ENCODE measurements at regions not wholly inside any gene's neighbourhood (a gene's known extent, or its start where the extent isn't known, plus 50 kb on each side); places are given as distances from the start of the nearest gene placed in this dataset.

DNA sequence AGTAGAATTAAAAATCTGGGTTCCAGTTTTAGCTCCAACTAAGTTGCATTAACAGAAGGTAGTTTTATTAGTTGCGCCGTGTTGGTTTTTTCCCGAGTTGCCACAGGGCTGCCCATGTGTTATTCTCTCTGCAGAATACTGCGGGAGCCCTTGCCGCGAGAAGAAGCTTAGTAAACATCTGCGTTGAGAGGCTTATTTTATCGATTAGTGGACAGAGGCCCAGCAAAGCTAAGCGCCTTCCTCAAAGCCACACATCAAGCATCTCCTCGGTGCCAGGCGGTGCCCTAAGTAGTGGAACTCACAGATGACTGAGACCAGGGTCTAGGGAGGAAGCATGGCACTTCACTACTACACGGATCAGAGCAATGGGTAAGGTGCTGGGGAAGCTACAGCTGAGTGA is 212.3 kb upstream of the IRX5 start:
- Mint-ChIP-seq H3K36me3 (no peaks in the 10 kb centered on the region), H3K27ac (no peak overlapping the region), H3K27me3 (peaks cover 0 to 26% (median 6%) of the 10 kb centered on the region in 5 donors), H3K9me3 (peaks cover 0 to 15% (median 2%) of the 10 kb centered on the region in 9 donors), H3K4me3 (no peak overlapping the region), H3K4me1 (peaks cover 0 to 3% (median 0%) of the 10 kb centered on the region in 4 donors)
- no peak for DNase-seq
- POLR2A ChIA-PET = no interaction called here
- no peak for ATAC-seq

GRCh38 chr16:54715011-54715410 is 215.7 kb upstream of the IRX5 start:
- POLR2A ChIA-PET = no interaction called here
- peaks cover 0 to 7% (median 1%) of the 10 kb centered on the region in 9 donors for H3K9me3 Mint-ChIP-seq

GRCh38 chr16:54712866-54713265 is 217.8 kb upstream of the IRX5 start:
- H3K36me3 Mint-ChIP-seq = no peaks in the 10 kb centered on the region
- POLR2A ChIA-PET = no interaction called here
- peaks cover 0 to 4% (median 0%) of the 10 kb centered on the region in 9 donors for H3K9me3 Mint-ChIP-seq
- H3K27ac Mint-ChIP-seq = no peak overlapping the region
- no peak for DNase-seq
- no peaks in the 10 kb centered on the region for H3K4me1 Mint-ChIP-seq
- peaks cover 0 to 14% (median 0%) of the 10 kb centered on the region in 5 donors for H3K27me3 Mint-ChIP-seq
- no peak overlapping the region for H3K4me3 Mint-ChIP-seq
- no peak for ATAC-seq

More at GRCh38 chr16:54715011-54715410, 215.7 kb upstream of the IRX5 start:
- H3K36me3 Mint-ChIP-seq = no peaks in the 10 kb centered on the region
- H3K4me3 Mint-ChIP-seq = no peak overlapping the region
- peaks cover 0 to 11% (median under 1%) of the 10 kb centered on the region in 5 donors for H3K27me3 Mint-ChIP-seq
- ATAC-seq (no peak), DNase-seq (no peak)
- H3K4me1 Mint-ChIP-seq = no peaks in the 10 kb centered on the region
- no peak overlapping the region for H3K27ac Mint-ChIP-seq

DNA sequence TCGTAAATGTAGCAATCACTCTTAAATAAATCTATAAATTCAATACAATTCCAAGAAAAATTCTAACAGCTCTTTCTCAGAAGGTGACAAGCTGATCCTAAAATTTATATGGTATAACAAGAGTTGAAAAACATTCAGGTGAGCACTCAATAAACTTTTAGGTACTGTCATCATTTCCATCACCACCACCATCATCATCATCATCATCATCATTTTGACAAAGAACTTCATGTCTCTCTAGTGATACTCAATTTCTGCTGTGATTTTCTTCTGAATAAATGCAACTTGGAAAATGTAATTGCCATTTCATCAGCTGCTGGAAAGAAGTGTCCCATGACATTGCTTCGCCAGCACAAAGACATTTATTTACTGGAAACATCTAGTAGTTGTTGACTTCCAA is 222.9 kb upstream of the IRX5 start:
- DNase-seq (no peak), ATAC-seq (no peak)
- POLR2A ChIA-PET = no interaction called here
- H3K9me3 Mint-ChIP-seq = peaks cover 0 to 3% (median 0%) of the 10 kb centered on the region in 9 donors
- no peak overlapping the region for H3K27ac Mint-ChIP-seq
- peaks cover 0 to 11% (median 1%) of the 10 kb centered on the region in 5 donors for H3K27me3 Mint-ChIP-seq
- no peaks in the 10 kb centered on the region for H3K4me1 Mint-ChIP-seq
- no peak overlapping the region for H3K4me3 Mint-ChIP-seq
- H3K36me3 Mint-ChIP-seq = no peaks in the 10 kb centered on the region

DNA sequence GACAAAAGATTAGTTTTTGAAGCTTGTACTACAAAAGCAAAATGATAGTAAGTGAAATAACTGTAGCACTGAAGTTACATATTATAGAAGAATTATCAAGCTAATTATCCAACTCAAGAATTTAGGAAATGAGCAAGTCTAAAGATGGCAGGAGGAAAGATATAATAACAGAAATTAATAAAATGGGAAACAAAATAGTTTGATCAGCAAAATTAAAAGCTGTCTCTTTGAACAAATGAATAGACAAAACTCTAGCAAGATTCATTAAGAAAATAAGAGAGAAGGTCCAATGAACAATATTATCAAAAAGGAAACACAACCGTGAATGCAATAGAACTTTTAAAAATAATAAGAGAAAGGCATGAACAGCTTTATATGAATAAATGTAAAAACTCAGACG is 224.3 kb upstream of the IRX5 start:
- Mint-ChIP-seq H3K4me1 (no peaks in the 10 kb centered on the region), H3K27me3 (peaks cover 0 to 4% (median 0%) of the 10 kb centered on the region in 5 donors), H3K4me3 (no peak overlapping the region), H3K27ac (no peak overlapping the region), H3K36me3 (no peaks in the 10 kb centered on the region), H3K9me3 (peaks cover 0 to 3% (median 0%) of the 10 kb centered on the region in 9 donors)
- DNase-seq (no peak), ATAC-seq (no peak)
- POLR2A ChIA-PET = no interaction called here

DNA sequence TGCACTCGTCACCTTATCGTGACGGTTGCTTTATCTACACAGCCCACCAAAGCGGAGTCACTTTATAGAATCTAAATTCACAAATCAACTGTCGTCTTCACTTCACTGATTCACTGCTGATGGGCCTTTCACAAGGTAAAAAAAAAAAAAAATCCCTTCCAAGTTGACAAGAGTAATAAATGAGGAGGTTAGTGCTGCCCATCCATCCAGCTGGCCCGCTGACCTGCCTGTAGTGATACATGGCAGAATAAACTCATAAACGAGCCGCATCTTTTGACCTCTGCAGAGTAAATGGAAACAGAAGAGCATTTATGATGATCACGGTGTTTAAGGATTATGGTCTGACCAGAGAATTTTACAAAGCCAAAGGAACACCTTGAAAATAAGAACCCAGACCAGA is 227.3 kb upstream of the IRX5 start:
- DNase-seq = no peak
- H3K4me3 Mint-ChIP-seq = no peak overlapping the region
- POLR2A ChIA-PET = no interaction called here
- peaks cover 0 to 2% (median 0%) of the 10 kb centered on the region in 9 donors for H3K9me3 Mint-ChIP-seq
- H3K27ac Mint-ChIP-seq = no peak overlapping the region
- no peaks in the 10 kb centered on the region for H3K4me1 Mint-ChIP-seq
- no peak for ATAC-seq
- H3K36me3 Mint-ChIP-seq = no peaks in the 10 kb centered on the region
- H3K27me3 Mint-ChIP-seq = peaks cover 0 to 2% (median 1%) of the 10 kb centered on the region in 5 donors

DNA sequence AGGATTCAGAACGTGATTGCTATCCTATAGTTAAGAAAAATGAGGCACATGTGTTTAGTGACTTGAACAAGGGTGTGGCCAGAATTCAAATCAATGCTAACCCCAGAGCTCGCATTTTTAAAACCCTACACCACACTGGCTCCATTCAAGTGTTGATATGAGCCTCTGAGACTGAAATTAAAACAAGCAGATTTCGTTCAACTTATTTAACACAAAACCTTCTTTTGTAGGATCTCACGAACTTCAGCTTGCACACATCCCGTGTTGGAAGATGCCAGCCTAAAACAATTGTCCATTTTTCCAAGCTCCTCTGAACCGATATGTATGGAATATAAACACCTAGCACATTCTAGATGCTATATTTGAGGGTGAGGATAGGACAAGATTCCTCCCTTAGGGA is 231.0 kb upstream of the IRX5 start:
- no peaks in the 10 kb centered on the region for H3K36me3 Mint-ChIP-seq
- peaks cover 0 to 9% (median 2%) of the 10 kb centered on the region in 5 donors for H3K27me3 Mint-ChIP-seq
- POLR2A ChIA-PET = no interaction called here
- peaks cover 0 to 2% (median 0%) of the 10 kb centered on the region in 9 donors for H3K9me3 Mint-ChIP-seq
- no peak overlapping the region for H3K27ac Mint-ChIP-seq
- no peak for ATAC-seq
- H3K4me1 Mint-ChIP-seq = no peaks in the 10 kb centered on the region
- H3K4me3 Mint-ChIP-seq = no peak overlapping the region
- no peak for DNase-seq

- Mint-ChIP-seq H3K27ac (no peak overlapping the region), H3K36me3 (no peaks in the 10 kb centered on the region), H3K4me1 (no peaks in the 10 kb centered on the region), H3K27me3 (peaks cover 2 to 9% (median 2%) of the 10 kb centered on the region in 5 donors), H3K4me3 (no peak overlapping the region), H3K9me3 (peaks cover 0 to 7% (median 0%) of the 10 kb centered on the region in 9 donors)
- ATAC-seq = no peak
- no peak for DNase-seq
- POLR2A ChIA-PET = no interaction called here
Measured at GRCh38 chr16:54697677-54698076, 233.0 kb upstream of the IRX5 start.

DNA sequence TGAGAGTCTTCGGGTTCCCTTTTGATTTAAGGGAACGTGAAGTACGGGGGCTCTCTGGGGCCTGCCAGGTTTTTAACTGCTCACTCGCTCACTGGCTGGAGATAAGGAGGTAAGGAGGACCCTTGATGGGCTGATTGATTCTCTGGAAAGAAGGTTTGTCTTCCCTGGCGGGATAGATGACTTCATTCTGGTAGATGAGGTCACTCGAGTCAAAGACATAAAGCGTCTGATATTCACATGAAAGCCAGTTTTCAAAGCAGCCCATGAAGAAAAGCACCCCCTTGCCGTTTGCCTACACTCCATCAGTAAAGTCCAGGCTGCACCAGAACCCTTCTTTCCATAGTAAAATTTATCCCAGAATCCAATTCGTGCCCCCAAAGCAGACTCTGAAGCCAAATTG is 233.7 kb upstream of the IRX5 start:
- Mint-ChIP-seq H3K4me1 (no peaks in the 10 kb centered on the region), H3K9me3 (peaks cover 0 to 7% (median 0%) of the 10 kb centered on the region in 9 donors), H3K27me3 (peaks cover 2 to 9% (median 3%) of the 10 kb centered on the region in 5 donors), H3K27ac (no peak overlapping the region), H3K4me3 (no peak overlapping the region), H3K36me3 (no peaks in the 10 kb centered on the region)
- no peak for ATAC-seq
- POLR2A ChIA-PET = no interaction called here
- no peak for DNase-seq

DNA sequence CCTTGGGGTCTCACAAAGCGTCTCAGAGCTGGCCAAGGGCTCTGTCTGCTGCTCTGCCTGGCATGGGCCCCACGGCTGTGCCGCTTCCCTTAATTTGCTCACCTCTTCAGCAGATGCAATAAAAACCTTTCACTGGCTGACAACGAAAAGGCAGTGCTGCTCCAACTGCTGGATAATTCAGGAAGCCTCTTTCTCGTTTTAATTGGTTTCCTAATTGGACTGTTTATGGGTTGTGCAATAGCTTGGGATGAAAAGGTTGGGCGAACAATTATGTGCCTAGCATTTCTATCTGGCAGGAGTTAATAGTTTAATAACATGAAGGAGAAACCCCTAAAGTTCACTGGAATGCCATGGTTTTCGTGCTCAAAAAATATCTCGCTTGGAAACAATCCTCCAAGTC is 234.1 kb upstream of the IRX5 start:
- Mint-ChIP-seq H3K36me3 (no peaks in the 10 kb centered on the region), H3K27me3 (peaks cover 2 to 9% (median 3%) of the 10 kb centered on the region in 5 donors), H3K27ac (no peak overlapping the region), H3K4me3 (no peak overlapping the region), H3K9me3 (peaks cover 0 to 7% (median 0%) of the 10 kb centered on the region in 9 donors), H3K4me1 (no peaks in the 10 kb centered on the region)
- DNase-seq = no peak
- POLR2A ChIA-PET = no interaction called here
- no peak for ATAC-seq

DNA sequence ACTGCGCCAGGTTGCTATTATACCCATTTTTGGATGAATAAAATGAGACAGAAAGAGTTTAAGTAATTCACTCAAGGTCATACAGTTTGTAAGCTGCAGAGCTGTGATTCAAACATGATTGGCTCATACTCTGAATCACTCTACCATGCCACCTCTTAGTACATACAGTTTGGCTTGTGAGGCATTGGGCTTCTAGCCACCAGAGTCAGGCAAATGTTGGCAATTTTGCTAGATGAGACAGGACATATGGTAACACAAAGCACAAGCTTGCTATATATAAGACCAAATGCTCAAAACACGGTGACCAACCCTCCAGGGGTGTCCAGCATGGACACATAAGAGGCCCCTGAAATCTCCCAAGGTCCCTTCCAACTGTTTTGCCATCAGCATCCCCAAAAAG is 236.0 kb upstream of the IRX5 start:
- Mint-ChIP-seq H3K4me1 (no peaks in the 10 kb centered on the region), H3K9me3 (peaks cover 0 to 7% (median 0%) of the 10 kb centered on the region in 9 donors)
- DNase-seq = no peak

GRCh38 chr16:54693864-54694263 is 236.8 kb upstream of the IRX5 start:
- Mint-ChIP-seq H3K36me3 (no peaks in the 10 kb centered on the region), H3K27me3 (peaks cover 2 to 9% (median 4%) of the 10 kb centered on the region in 5 donors), H3K9me3 (peaks cover 0 to 7% (median 0%) of the 10 kb centered on the region in 9 donors), H3K4me3 (no peak overlapping the region), H3K4me1 (no peaks in the 10 kb centered on the region), H3K27ac (no peak overlapping the region)
- POLR2A ChIA-PET = no interaction called here
- no peak for ATAC-seq
- DNase-seq = no peak

More for the DNA sequence above, 236.0 kb upstream of the IRX5 start:
- H3K27ac Mint-ChIP-seq = no peak overlapping the region
- no peak for ATAC-seq
- H3K27me3 Mint-ChIP-seq = peaks cover 2 to 9% (median 4%) of the 10 kb centered on the region in 5 donors
- POLR2A ChIA-PET = no interaction called here
- H3K36me3 Mint-ChIP-seq = no peaks in the 10 kb centered on the region
- no peak overlapping the region for H3K4me3 Mint-ChIP-seq

DNA sequence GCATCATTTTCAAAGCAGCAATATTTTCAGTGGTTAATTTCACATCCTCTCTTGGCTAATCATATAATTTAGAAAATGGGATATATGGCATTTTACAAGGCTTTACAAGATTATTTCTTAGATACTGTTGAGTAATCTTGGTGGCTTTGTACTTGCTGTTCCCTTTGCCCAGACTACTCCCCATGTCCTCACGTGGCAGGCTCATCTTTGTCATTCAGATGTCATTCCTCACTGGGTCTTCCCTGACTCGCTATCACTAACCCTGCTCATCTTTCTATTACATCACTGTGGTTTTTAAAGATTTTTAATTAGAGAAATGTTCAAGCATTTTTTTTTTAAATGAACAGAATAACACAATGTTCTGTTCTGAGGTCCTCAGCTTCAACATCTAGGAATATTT is 240.0 kb upstream of the IRX5 start:
- no peaks in the 10 kb centered on the region for H3K4me1 Mint-ChIP-seq
- H3K4me3 Mint-ChIP-seq = no peak overlapping the region
- peaks cover 6 to 13% (median 7%) of the 10 kb centered on the region in 5 donors for H3K27me3 Mint-ChIP-seq
- H3K9me3 Mint-ChIP-seq = peaks cover 0 to 13% (median 0%) of the 10 kb centered on the region in 9 donors
- DNase-seq (no peak), ATAC-seq (no peak)
- POLR2A ChIA-PET = no interaction called here
- H3K27ac Mint-ChIP-seq = no peak overlapping the region
- H3K36me3 Mint-ChIP-seq = peaks cover 0 to 6% (median 0%) of the 10 kb centered on the region in 3 donors

DNA sequence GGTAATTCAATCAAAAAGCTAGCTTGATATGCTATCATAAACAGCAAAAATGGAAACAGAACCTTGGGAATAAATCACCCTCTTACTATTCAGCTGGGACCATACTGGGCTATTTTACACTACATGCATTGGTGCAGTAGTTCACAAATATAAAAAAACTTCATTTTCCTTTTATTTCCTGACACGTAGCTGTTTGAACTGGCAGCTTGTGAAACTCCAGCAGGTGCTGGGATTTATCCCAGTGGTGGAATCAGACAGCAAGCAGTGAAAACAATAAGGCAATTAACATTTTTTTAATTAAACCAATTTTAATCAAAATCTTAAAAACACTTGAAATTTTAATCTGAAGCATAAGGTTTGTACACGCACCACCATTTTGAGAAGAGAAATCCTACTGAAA is 240.4 kb upstream of the IRX5 start:
- Mint-ChIP-seq H3K27ac (no peak overlapping the region), H3K4me1 (no peaks in the 10 kb centered on the region), H3K27me3 (peaks cover 6 to 11% (median 7%) of the 10 kb centered on the region in 5 donors), H3K36me3 (peaks cover 0 to 6% (median 0%) of the 10 kb centered on the region in 3 donors), H3K4me3 (no peak overlapping the region), H3K9me3 (peaks cover 0 to 13% (median 0%) of the 10 kb centered on the region in 9 donors)
- DNase-seq (no peak), ATAC-seq (no peak)
- POLR2A ChIA-PET = no interaction called here
